WTC11 (cell line): ENCODE measurements at regions not wholly inside any gene's neighbourhood (a gene's known extent, or its start where the extent isn't known, plus 50 kb on each side); places are given as distances from the start of the nearest gene placed in this dataset.

Experiments used
- ATAC-seq: fragments of 200-7000 bp; cut with Tn5 transposase; 2 replicates; pipeline ENCODE4 v1.10.0; 2021; ENCODE audit warnings: mild to moderate bottlenecking, moderate library complexity
- CTCF ChIA-PET: fragments of 300-600 bp; sonication (Branson Sonifier 250); formaldehyde crosslinking; loops from one replicate; lab custom pipeline; 2021; ENCODE audit warnings: antibody characterized with exemption; lab: Charles Lee
- POLR2A ChIA-PET: fragments of 350-600 bp; sonication (Branson Sonifier 250); formaldehyde crosslinking; loops from one replicate; lab custom pipeline; 2021; ENCODE audit warnings: antibody characterized with exemption; lab: Charles Lee
- DNase-seq: peaks from one replicate; pipeline ENCODE4 v3.0.0; 2021; ENCODE audit warnings: low spot score
- H3K27ac Mint-ChIP-seq: 2 replicates; pipeline ENCODE4 v1.8.0; 2021; ENCODE audit warnings: mixed read lengths
- H3K27me3 Mint-ChIP-seq: 2 replicates; pipeline ENCODE4 v1.8.0; 2021; ENCODE audit warnings: low read depth, mild to moderate bottlenecking, moderate library complexity, mixed read lengths
- H3K36me3 Mint-ChIP-seq: 2 replicates; pipeline ENCODE4 v1.8.0; 2021; ENCODE audit warnings: mixed read lengths
- H3K4me1 Mint-ChIP-seq: 2 replicates; pipeline ENCODE4 v1.8.0; 2022; ENCODE audit warnings: mixed read lengths
- H3K4me3 Mint-ChIP-seq: 2 replicates; pipeline ENCODE4 v1.8.0; 2021; ENCODE audit warnings: mild to moderate bottlenecking, moderate library complexity, mixed read lengths
- H3K9me3 Mint-ChIP-seq: 2 replicates; pipeline ENCODE4 v1.8.0; 2021; ENCODE audit warnings: mixed read lengths
- ATF1 ChIP-seq: sonication (generic); formaldehyde crosslinking; IDR thresholded peaks from 2 replicates; pipeline ENCODE4 v1.8.1; 2023; ENCODE audit warnings: mild to moderate bottlenecking, moderate library complexity, missing genetic modification reagents
- CREM ChIP-seq: sonication (generic); formaldehyde crosslinking; IDR thresholded peaks from 2 replicates; pipeline ENCODE4 v1.8.1; 2022; ENCODE audit warnings: mild to moderate bottlenecking, missing genetic modification reagents, moderate library complexity
- GRHL2 ChIP-seq: fragments of 250-450 bp; sonication (Bioruptor Pico); IDR thresholded peaks from 2 replicates; pipeline ENCODE4 v1.8.0; 2022; ENCODE audit warnings: mild to moderate bottlenecking, moderate library complexity; ENCODE audit not compliant: insufficient replicate concordance, severe bottlenecking
- JUN ChIP-seq: sonication (generic); formaldehyde crosslinking; IDR thresholded peaks from 2 replicates; pipeline ENCODE4 v1.8.0; 2023; ENCODE audit warnings: mild to moderate bottlenecking, missing genetic modification reagents
- MYBL2 ChIP-seq: sonication (generic); formaldehyde crosslinking; IDR thresholded peaks from 2 replicates; pipeline ENCODE4 v1.8.1; 2023; ENCODE audit warnings: mild to moderate bottlenecking, moderate library complexity, missing genetic modification reagents
- NFATC4 ChIP-seq: fragments of 250-450 bp; sonication (Bioruptor Pico); IDR thresholded peaks from 2 replicates; pipeline ENCODE4 v1.9.0; 2021; ENCODE audit warnings: mild to moderate bottlenecking
- NR3C1 ChIP-seq: sonication (generic); formaldehyde crosslinking; conservative IDR thresholded peaks from 2 replicates; pipeline ENCODE4 v1.8.1; 2023; ENCODE audit warnings: low read depth, mild to moderate bottlenecking, missing genetic modification reagents
- RELA ChIP-seq: sonication (generic); formaldehyde crosslinking; IDR thresholded peaks from 2 replicates; pipeline ENCODE4 v1.8.1; 2022; ENCODE audit warnings: missing genetic modification reagents, mild to moderate bottlenecking, borderline replicate concordance
- SMAD4 ChIP-seq: sonication (generic); formaldehyde crosslinking; IDR thresholded peaks from 2 replicates; pipeline ENCODE4 v1.8.0; 2022; ENCODE audit warnings: mild to moderate bottlenecking, missing genetic modification reagents
- SP1 ChIP-seq: sonication (generic); formaldehyde crosslinking; conservative IDR thresholded peaks from 2 replicates; pipeline ENCODE4 v1.8.1; 2022; ENCODE audit warnings: missing genetic modification reagents
- ZNF232 ChIP-seq: sonication (generic); formaldehyde crosslinking; IDR thresholded peaks from 2 replicates; pipeline ENCODE4 v1.8.0; 2022; ENCODE audit warnings: mild to moderate bottlenecking, missing genetic modification reagents
- ZNF396 ChIP-seq: fragments of 250-450 bp; sonication (Bioruptor Pico); IDR thresholded peaks from 2 replicates; pipeline ENCODE4 v1.8.0; 2021; ENCODE audit warnings: mild to moderate bottlenecking, moderate library complexity, borderline replicate concordance
- TF ChIP-seq, protein P1 (sequence below): sonication (generic); formaldehyde crosslinking; IDR thresholded peaks from 2 replicates; pipeline ENCODE4 v1.8.0; 2023; ENCODE audit warnings: mild to moderate bottlenecking, missing genetic modification reagents
- TF ChIP-seq, protein P2 (sequence below): sonication (generic); formaldehyde crosslinking; IDR thresholded peaks from 2 replicates; pipeline ENCODE4 v1.8.1; 2022; ENCODE audit warnings: low read depth, mild to moderate bottlenecking, moderate library complexity, missing genetic modification reagents, borderline replicate concordance
- TF ChIP-seq, protein P3 (sequence below): sonication (generic); formaldehyde crosslinking; IDR thresholded peaks from 2 replicates; pipeline ENCODE4 v1.8.0; 2023; ENCODE audit warnings: missing genetic modification reagents
- TF ChIP-seq, protein P4 (sequence below): fragments of 250-450 bp; sonication (Bioruptor Pico); IDR thresholded peaks from 2 replicates; pipeline ENCODE4 v1.9.0; 2021; ENCODE audit warnings: moderate library complexity, mild to moderate bottlenecking, inconsistent platforms, borderline replicate concordance
- TF ChIP-seq, protein P5 (sequence below): sonication (generic); formaldehyde crosslinking; IDR thresholded peaks from 2 replicates; pipeline ENCODE4 v1.8.1; 2023; ENCODE audit warnings: mild to moderate bottlenecking, missing genetic modification reagents, borderline replicate concordance
- TF ChIP-seq, protein P6 (sequence below): sonication (generic); formaldehyde crosslinking; IDR thresholded peaks from 2 replicates; pipeline ENCODE4 v1.8.1; 2022; ENCODE audit warnings: mild to moderate bottlenecking, missing genetic modification reagents, moderate library complexity, borderline replicate concordance
- TF ChIP-seq, protein P7 (sequence below): sonication (generic); formaldehyde crosslinking; conservative IDR thresholded peaks from 2 replicates; pipeline ENCODE4 v1.8.1; 2022; ENCODE audit warnings: mild to moderate bottlenecking, missing genetic modification reagents
- TF ChIP-seq, protein P8 (sequence below): sonication (generic); formaldehyde crosslinking; IDR thresholded peaks from 2 replicates; pipeline ENCODE4 v1.8.1; 2022; ENCODE audit warnings: low read depth, missing genetic modification reagents, borderline replicate concordance
- TF ChIP-seq, protein P9 (sequence below): fragments of 250-450 bp; sonication (Bioruptor Pico); IDR thresholded peaks from 2 replicates; pipeline ENCODE4 v1.9.0; 2021; ENCODE audit warnings: mild to moderate bottlenecking

DNA sequence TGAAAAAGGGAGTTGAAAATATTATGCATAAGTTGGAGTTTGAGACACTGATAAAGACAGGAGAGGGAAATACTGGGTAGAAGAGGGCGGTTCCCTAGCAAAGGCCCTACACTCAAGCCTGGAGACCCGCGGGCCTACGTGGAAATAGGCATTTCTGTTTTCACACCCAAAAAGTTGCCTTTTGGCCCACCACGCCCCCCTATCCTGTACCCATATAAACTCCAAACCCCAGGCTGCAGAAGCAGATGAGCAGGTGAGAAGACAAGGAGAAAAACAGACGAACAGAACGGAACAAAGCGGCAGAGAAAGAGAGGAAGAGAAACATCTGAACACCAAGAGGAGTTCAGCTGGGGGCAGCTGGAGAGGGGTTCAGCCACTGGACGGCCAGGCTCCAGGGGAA lies 177.9 kb downstream of the GALC start (continued):
- TF ChIP-seq, protein P1, sequence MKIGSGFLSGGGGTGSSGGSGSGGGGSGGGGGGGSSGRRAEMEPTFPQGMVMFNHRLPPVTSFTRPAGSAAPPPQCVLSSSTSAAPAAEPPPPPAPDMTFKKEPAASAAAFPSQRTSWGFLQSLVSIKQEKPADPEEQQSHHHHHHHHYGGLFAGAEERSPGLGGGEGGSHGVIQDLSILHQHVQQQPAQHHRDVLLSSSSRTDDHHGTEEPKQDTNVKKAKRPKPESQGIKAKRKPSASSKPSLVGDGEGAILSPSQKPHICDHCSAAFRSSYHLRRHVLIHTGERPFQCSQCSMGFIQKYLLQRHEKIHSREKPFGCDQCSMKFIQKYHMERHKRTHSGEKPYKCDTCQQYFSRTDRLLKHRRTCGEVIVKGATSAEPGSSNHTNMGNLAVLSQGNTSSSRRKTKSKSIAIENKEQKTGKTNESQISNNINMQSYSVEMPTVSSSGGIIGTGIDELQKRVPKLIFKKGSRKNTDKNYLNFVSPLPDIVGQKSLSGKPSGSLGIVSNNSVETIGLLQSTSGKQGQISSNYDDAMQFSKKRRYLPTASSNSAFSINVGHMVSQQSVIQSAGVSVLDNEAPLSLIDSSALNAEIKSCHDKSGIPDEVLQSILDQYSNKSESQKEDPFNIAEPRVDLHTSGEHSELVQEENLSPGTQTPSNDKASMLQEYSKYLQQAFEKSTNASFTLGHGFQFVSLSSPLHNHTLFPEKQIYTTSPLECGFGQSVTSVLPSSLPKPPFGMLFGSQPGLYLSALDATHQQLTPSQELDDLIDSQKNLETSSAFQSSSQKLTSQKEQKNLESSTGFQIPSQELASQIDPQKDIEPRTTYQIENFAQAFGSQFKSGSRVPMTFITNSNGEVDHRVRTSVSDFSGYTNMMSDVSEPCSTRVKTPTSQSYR, result no peak
- TF ChIP-seq ZNF396 (CRISPR knock-in tag), result no peak
- no peak for TF ChIP-seq MYBL2 (CRISPR knock-in tag)

DNA sequence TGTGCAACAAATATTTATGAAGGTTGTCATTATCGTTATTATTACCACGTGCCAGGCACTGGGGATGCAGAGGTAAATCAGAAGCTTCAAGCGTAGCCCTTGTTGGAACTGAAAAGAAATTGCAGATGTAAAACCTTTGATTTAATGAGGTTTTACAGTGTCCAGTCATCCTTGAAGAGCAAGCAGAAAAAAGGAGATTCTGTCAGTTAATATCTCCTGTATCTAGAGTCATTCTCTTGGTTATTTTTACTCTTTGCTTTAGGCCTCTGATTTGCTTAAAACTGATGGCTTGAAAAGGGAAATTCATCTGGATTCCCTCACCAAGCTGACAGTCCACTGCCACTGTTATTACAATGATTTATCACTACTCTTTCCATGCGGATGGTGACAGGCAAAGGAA lies 179.3 kb downstream of the GALC start:
- Mint-ChIP-seq H3K27ac (no peak overlapping the region), H3K36me3 (no peaks in the 10 kb centered on the region), H3K4me1 (peaks cover 8% of the 10 kb centered on the region), H3K27me3 (no peaks in the 10 kb centered on the region), H3K9me3 (peaks cover 15% of the 10 kb centered on the region), H3K4me3 (no peak overlapping the region)
- ChIA-PET POLR2A (interaction anchor here (0.6 kb wide), 1 partner anchor 632 kb away, joined by 3 read pairs; no protein-coding TSS in a partner anchor), CTCF (interaction anchor here (1.3 kb wide), 1 partner anchor 8 kb away, joined by 10 read pairs; no protein-coding TSS in a partner anchor)
- no peak for ATAC-seq
- TF ChIP-seq, protein P2, sequence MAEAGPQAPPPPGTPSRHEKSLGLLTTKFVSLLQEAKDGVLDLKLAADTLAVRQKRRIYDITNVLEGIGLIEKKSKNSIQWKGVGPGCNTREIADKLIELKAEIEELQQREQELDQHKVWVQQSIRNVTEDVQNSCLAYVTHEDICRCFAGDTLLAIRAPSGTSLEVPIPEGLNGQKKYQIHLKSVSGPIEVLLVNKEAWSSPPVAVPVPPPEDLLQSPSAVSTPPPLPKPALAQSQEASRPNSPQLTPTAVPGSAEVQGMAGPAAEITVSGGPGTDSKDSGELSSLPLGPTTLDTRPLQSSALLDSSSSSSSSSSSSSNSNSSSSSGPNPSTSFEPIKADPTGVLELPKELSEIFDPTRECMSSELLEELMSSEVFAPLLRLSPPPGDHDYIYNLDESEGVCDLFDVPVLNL (CRISPR knock-in tag), result no peak
- TF ChIP-seq, protein P3, sequence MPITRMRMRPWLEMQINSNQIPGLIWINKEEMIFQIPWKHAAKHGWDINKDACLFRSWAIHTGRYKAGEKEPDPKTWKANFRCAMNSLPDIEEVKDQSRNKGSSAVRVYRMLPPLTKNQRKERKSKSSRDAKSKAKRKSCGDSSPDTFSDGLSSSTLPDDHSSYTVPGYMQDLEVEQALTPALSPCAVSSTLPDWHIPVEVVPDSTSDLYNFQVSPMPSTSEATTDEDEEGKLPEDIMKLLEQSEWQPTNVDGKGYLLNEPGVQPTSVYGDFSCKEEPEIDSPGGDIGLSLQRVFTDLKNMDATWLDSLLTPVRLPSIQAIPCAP (CRISPR knock-in tag), result no peak
- TF ChIP-seq, protein P4, sequence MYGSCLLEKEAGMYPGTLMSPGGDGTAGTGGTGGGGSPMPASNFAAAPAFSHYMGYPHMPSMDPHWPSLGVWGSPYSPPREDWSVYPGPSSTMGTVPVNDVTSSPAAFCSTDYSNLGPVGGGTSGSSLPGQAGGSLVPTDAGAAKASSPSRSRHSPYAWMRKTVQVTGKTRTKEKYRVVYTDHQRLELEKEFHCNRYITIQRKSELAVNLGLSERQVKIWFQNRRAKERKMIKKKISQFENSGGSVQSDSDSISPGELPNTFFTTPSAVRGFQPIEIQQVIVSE (CRISPR knock-in tag), result no peak
- TF ChIP-seq JUN (no peak), SP1 (no peak), GRHL2 (CRISPR knock-in tag) (no peak), NFATC4 (CRISPR knock-in tag) (no peak), ZNF232 (no peak), NR3C1 (no peak), CREM (CRISPR knock-in tag) (no peak), MYBL2 (CRISPR knock-in tag) (no peak), SMAD4 (CRISPR knock-in tag) (no peak), ATF1 (CRISPR knock-in tag) (no peak), RELA (CRISPR knock-in tag) (no peak)
- TF ChIP-seq, protein P5, sequence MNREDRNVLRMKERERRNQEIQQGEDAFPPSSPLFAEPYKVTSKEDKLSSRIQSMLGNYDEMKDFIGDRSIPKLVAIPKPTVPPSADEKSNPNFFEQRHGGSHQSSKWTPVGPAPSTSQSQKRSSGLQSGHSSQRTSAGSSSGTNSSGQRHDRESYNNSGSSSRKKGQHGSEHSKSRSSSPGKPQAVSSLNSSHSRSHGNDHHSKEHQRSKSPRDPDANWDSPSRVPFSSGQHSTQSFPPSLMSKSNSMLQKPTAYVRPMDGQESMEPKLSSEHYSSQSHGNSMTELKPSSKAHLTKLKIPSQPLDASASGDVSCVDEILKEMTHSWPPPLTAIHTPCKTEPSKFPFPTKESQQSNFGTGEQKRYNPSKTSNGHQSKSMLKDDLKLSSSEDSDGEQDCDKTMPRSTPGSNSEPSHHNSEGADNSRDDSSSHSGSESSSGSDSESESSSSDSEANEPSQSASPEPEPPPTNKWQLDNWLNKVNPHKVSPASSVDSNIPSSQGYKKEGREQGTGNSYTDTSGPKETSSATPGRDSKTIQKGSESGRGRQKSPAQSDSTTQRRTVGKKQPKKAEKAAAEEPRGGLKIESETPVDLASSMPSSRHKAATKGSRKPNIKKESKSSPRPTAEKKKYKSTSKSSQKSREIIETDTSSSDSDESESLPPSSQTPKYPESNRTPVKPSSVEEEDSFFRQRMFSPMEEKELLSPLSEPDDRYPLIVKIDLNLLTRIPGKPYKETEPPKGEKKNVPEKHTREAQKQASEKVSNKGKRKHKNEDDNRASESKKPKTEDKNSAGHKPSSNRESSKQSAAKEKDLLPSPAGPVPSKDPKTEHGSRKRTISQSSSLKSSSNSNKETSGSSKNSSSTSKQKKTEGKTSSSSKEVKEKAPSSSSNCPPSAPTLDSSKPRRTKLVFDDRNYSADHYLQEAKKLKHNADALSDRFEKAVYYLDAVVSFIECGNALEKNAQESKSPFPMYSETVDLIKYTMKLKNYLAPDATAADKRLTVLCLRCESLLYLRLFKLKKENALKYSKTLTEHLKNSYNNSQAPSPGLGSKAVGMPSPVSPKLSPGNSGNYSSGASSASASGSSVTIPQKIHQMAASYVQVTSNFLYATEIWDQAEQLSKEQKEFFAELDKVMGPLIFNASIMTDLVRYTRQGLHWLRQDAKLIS (CRISPR knock-in tag), result no peak
- TF ChIP-seq, protein P6, sequence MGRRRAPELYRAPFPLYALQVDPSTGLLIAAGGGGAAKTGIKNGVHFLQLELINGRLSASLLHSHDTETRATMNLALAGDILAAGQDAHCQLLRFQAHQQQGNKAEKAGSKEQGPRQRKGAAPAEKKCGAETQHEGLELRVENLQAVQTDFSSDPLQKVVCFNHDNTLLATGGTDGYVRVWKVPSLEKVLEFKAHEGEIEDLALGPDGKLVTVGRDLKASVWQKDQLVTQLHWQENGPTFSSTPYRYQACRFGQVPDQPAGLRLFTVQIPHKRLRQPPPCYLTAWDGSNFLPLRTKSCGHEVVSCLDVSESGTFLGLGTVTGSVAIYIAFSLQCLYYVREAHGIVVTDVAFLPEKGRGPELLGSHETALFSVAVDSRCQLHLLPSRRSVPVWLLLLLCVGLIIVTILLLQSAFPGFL (CRISPR knock-in tag), result no peak
- TF ChIP-seq, protein P7, sequence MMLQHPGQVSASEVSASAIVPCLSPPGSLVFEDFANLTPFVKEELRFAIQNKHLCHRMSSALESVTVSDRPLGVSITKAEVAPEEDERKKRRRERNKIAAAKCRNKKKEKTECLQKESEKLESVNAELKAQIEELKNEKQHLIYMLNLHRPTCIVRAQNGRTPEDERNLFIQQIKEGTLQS (CRISPR knock-in tag), result no peak
- TF ChIP-seq, protein P8, sequence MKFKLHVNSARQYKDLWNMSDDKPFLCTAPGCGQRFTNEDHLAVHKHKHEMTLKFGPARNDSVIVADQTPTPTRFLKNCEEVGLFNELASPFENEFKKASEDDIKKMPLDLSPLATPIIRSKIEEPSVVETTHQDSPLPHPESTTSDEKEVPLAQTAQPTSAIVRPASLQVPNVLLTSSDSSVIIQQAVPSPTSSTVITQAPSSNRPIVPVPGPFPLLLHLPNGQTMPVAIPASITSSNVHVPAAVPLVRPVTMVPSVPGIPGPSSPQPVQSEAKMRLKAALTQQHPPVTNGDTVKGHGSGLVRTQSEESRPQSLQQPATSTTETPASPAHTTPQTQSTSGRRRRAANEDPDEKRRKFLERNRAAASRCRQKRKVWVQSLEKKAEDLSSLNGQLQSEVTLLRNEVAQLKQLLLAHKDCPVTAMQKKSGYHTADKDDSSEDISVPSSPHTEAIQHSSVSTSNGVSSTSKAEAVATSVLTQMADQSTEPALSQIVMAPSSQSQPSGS (CRISPR knock-in tag), result no peak
- TF ChIP-seq, protein P9, sequence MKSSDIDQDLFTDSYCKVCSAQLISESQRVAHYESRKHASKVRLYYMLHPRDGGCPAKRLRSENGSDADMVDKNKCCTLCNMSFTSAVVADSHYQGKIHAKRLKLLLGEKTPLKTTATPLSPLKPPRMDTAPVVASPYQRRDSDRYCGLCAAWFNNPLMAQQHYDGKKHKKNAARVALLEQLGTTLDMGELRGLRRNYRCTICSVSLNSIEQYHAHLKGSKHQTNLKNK (CRISPR knock-in tag), result no peak
- no peak for DNase-seq
